Tibial nerve (tissue), 4 donors: ENCODE measurements at regions not wholly inside any gene's neighbourhood (a gene's known extent, or its start where the extent isn't known, plus 50 kb on each side); places are given as distances from the start of the nearest gene placed in this dataset.

ENCODE experiments used
- CTCF ChIP-seq, 5 experiments: fragments of 200-600 bp in 3 of 5; fragments of 450-650 bp in 2 of 5; sonication (generic) in 3 of 5; IDR thresholded peaks; one replicate each; pipeline ENCODE4 v1.5.1; 2016 to 2019; ENCODE audit warnings: antibody characterized with exemption in 5 of 5, mild to moderate bottlenecking in 3 of 5, moderate library complexity in 2 of 5
- EP300 ChIP-seq, 2 donors: sonication (generic); formaldehyde crosslinking; IDR thresholded peaks; one replicate each; pipeline ENCODE4 v1.6.1; 2017; ENCODE audit warnings: antibody characterized with exemption in 2 of 2, mild to moderate bottlenecking in 1 of 2
- POLR2A ChIP-seq, 2 donors: fragments of 450-650 bp; IDR thresholded peaks; one replicate each; pipeline ENCODE4 v1.6.1; 2017; ENCODE audit warnings: antibody characterized with exemption in 2 of 2, mild to moderate bottlenecking in 2 of 2, moderate library complexity in 2 of 2

- TF ChIP-seq POLR2A (IDR thresholded peaks at IDR 0.05) (no peak), CTCF (IDR thresholded peaks at IDR 0.05) (no peak), EP300 (IDR thresholded peaks at IDR 0.05) (no peak)
Measured at GRCh38 chr2:52395912-52396311, 1364.0 kb upstream of the NRXN1 start.
